HL-60 (cell line): ENCODE measurements at regions not wholly inside any gene's neighbourhood (a gene's known extent, or its start where the extent isn't known, plus 50 kb on each side); places are given as distances from the start of the nearest gene placed in this dataset.
"Not testable (repeated sequence)": the region's sequence is repeated elsewhere in the genome, so short reads cannot be mapped to it uniquely, and the experiment has no call there.

ENCODE experiments used
- DNase-seq, 2 experiments: peaks; one replicate each; pipeline ENCODE4 v3.0.0-alpha.2; 2010 to 2020; ENCODE audit warnings: low read depth in 1 of 2, low spot score in 1 of 2
- H3K27ac ChIP-seq: fragments of 250-450 bp; sonication (Bioruptor Pico); replicated peaks from 2 replicates; pipeline ENCODE4 v1.5.1; 2020; ENCODE audit warnings: mild to moderate bottlenecking, moderate library complexity
- H3K27me3 ChIP-seq: fragments of 250-450 bp; sonication (Bioruptor Pico); 2 replicates; pipeline ENCODE4 v1.5.1; 2021; ENCODE audit warnings: mild to moderate bottlenecking, moderate library complexity; ENCODE audit not compliant: insufficient read depth, poor library complexity, severe bottlenecking
- H3K4me3 ChIP-seq: replicated peaks from 2 replicates; pipeline ENCODE4 v1.5.1; 2011; ENCODE audit warnings: mild to moderate bottlenecking, control low read depth, low read length; ENCODE audit not compliant: insufficient read depth
- CTCF ChIP-seq: IDR thresholded peaks from one replicate; pipeline ENCODE4 v1.5.1; 2011; ENCODE audit warnings: low read length, control low read depth, inconsistent platforms; ENCODE audit not compliant: insufficient read depth
- GABPA ChIP-seq: IDR thresholded peaks from 2 replicates; pipeline ENCODE4 v1.6.1; 2012; ENCODE audit warnings: low read depth
- POLR2AphosphoS5 ChIP-seq: IDR thresholded peaks from 2 replicates; pipeline ENCODE4 v1.6.1; 2012; ENCODE audit warnings: low read depth
- REST ChIP-seq: IDR thresholded peaks from 2 replicates; pipeline ENCODE4 v1.6.1; 2012; ENCODE audit warnings: low read depth; ENCODE audit not compliant: insufficient replicate concordance
- SPI1 ChIP-seq: IDR thresholded peaks from 2 replicates; pipeline ENCODE4 v1.6.1; 2012; ENCODE audit warnings: low read depth, mild to moderate bottlenecking, borderline replicate concordance

- no peaks in the 10 kb centered on the region for H3K27me3 ChIP-seq
- no peak overlapping the region for H3K27ac ChIP-seq
- DNase-seq = no peak
- TF ChIP-seq SPI1 (no peak), REST (no peak), POLR2AphosphoS5 (no peak), GABPA (no peak), CTCF (no peak)
- H3K4me3 ChIP-seq = no peak overlapping the region
Observed at GRCh38 chr2:38142627-38143026, 66.7 kb upstream of the CYP1B1 start.

- H3K27ac ChIP-seq = no peak overlapping the region
- TF ChIP-seq GABPA = no peak
- no peak for TF ChIP-seq REST
- TF ChIP-seq POLR2AphosphoS5 = no peak
- TF ChIP-seq SPI1 = no peak
- H3K4me3 ChIP-seq = no peak overlapping the region
- DNase-seq = no peak
- H3K27me3 ChIP-seq = no peaks in the 10 kb centered on the region
Observed at GRCh38 chr2:38141501-38141900, 65.5 kb upstream of the CYP1B1 start.

GRCh38 chr2:38138996-38139395 lies 63.0 kb upstream of the CYP1B1 start:
- no peak for DNase-seq
- TF ChIP-seq REST (no peak), POLR2AphosphoS5 (no peak), GABPA (no peak), CTCF (no peak), SPI1 (no peak)
- no peak overlapping the region for H3K27ac ChIP-seq

GRCh38 chr2:38138419-38138818 lies 62.5 kb upstream of the CYP1B1 start:
- DNase-seq = no peak
- Histone ChIP-seq H3K4me3 (no peak overlapping the region), H3K27me3 (no peaks in the 10 kb centered on the region), H3K27ac (no peak overlapping the region)
- TF ChIP-seq POLR2AphosphoS5 (no peak), REST (no peak), CTCF (no peak)

More at GRCh38 chr2:38138996-38139395, 63.0 kb upstream of the CYP1B1 start:
- H3K27me3 ChIP-seq = no peaks in the 10 kb centered on the region
- H3K4me3 ChIP-seq = no peak overlapping the region

GRCh38 chr2:38137958-38138357 lies 62.0 kb upstream of the CYP1B1 start:
- H3K27me3 ChIP-seq, H3K27ac ChIP-seq, DNase-seq, H3K4me3 ChIP-seq: not testable (repeated sequence)
